ENCODE measurements at regions not wholly inside any gene's neighbourhood (a gene's known extent, or its start where the extent isn't known, plus 50 kb on each side); places are given as distances from the start of the nearest gene placed in this dataset.

GRCh38 chr11:101291279-101291678 is 161.7 kb upstream of the PGR start:
- no peak overlapping the region for H3K4me3 ChIP-seq
- no peaks in the 10 kb centered on the region for H3K27me3 ChIP-seq (ENCODE audit: insufficient read depth)
- no peaks in the 10 kb centered on the region for H3F3A ChIP-seq (replicated peaks; ENCODE audit: low read depth)
- H3K4me1 Mint-ChIP-seq, result no peaks in the 10 kb centered on the region
- H2AFZ ChIP-seq, result no peak overlapping the region
- no peaks in the 10 kb centered on the region; the same call in 2 of the 3 replicates for H3K9me3 Mint-ChIP-seq
- no peak overlapping the region for H3K4me3 Mint-ChIP-seq
- DNase-seq (ENCODE audit: low spot score) (no peak), ATAC-seq (no peak)
- no peaks in the 10 kb centered on the region for H3K4me1 ChIP-seq (ENCODE audit: insufficient read depth)
- no peaks in the 10 kb centered on the region for H3K9me2 ChIP-seq (ENCODE audit: insufficient read depth)
- H3K36me3 ChIP-seq (ENCODE audit: insufficient read depth), result no peaks in the 10 kb centered on the region
- H3K27ac Mint-ChIP-seq, result no peak overlapping the region
- TF ChIP-seq, protein P1, sequence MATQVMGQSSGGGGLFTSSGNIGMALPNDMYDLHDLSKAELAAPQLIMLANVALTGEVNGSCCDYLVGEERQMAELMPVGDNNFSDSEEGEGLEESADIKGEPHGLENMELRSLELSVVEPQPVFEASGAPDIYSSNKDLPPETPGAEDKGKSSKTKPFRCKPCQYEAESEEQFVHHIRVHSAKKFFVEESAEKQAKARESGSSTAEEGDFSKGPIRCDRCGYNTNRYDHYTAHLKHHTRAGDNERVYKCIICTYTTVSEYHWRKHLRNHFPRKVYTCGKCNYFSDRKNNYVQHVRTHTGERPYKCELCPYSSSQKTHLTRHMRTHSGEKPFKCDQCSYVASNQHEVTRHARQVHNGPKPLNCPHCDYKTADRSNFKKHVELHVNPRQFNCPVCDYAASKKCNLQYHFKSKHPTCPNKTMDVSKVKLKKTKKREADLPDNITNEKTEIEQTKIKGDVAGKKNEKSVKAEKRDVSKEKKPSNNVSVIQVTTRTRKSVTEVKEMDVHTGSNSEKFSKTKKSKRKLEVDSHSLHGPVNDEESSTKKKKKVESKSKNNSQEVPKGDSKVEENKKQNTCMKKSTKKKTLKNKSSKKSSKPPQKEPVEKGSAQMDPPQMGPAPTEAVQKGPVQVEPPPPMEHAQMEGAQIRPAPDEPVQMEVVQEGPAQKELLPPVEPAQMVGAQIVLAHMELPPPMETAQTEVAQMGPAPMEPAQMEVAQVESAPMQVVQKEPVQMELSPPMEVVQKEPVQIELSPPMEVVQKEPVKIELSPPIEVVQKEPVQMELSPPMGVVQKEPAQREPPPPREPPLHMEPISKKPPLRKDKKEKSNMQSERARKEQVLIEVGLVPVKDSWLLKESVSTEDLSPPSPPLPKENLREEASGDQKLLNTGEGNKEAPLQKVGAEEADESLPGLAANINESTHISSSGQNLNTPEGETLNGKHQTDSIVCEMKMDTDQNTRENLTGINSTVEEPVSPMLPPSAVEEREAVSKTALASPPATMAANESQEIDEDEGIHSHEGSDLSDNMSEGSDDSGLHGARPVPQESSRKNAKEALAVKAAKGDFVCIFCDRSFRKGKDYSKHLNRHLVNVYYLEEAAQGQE (IDR thresholded peaks at IDR 0.05; ENCODE audit: unreplicated experiment), result no peak
- no peak for TF ChIP-seq JUNB (IDR thresholded peaks at IDR 0.05; ENCODE audit: unreplicated experiment)
- TF ChIP-seq, protein P2, sequence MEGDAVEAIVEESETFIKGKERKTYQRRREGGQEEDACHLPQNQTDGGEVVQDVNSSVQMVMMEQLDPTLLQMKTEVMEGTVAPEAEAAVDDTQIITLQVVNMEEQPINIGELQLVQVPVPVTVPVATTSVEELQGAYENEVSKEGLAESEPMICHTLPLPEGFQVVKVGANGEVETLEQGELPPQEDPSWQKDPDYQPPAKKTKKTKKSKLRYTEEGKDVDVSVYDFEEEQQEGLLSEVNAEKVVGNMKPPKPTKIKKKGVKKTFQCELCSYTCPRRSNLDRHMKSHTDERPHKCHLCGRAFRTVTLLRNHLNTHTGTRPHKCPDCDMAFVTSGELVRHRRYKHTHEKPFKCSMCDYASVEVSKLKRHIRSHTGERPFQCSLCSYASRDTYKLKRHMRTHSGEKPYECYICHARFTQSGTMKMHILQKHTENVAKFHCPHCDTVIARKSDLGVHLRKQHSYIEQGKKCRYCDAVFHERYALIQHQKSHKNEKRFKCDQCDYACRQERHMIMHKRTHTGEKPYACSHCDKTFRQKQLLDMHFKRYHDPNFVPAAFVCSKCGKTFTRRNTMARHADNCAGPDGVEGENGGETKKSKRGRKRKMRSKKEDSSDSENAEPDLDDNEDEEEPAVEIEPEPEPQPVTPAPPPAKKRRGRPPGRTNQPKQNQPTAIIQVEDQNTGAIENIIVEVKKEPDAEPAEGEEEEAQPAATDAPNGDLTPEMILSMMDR (conservative IDR thresholded peaks at IDR 0.05; ENCODE audit: low read depth in 2 of 2), result no peak
- TF ChIP-seq NANOG (IDR thresholded peaks at IDR 0.05; ENCODE audit: borderline replicate concordance), result no peak
- TF ChIP-seq, protein P3, sequence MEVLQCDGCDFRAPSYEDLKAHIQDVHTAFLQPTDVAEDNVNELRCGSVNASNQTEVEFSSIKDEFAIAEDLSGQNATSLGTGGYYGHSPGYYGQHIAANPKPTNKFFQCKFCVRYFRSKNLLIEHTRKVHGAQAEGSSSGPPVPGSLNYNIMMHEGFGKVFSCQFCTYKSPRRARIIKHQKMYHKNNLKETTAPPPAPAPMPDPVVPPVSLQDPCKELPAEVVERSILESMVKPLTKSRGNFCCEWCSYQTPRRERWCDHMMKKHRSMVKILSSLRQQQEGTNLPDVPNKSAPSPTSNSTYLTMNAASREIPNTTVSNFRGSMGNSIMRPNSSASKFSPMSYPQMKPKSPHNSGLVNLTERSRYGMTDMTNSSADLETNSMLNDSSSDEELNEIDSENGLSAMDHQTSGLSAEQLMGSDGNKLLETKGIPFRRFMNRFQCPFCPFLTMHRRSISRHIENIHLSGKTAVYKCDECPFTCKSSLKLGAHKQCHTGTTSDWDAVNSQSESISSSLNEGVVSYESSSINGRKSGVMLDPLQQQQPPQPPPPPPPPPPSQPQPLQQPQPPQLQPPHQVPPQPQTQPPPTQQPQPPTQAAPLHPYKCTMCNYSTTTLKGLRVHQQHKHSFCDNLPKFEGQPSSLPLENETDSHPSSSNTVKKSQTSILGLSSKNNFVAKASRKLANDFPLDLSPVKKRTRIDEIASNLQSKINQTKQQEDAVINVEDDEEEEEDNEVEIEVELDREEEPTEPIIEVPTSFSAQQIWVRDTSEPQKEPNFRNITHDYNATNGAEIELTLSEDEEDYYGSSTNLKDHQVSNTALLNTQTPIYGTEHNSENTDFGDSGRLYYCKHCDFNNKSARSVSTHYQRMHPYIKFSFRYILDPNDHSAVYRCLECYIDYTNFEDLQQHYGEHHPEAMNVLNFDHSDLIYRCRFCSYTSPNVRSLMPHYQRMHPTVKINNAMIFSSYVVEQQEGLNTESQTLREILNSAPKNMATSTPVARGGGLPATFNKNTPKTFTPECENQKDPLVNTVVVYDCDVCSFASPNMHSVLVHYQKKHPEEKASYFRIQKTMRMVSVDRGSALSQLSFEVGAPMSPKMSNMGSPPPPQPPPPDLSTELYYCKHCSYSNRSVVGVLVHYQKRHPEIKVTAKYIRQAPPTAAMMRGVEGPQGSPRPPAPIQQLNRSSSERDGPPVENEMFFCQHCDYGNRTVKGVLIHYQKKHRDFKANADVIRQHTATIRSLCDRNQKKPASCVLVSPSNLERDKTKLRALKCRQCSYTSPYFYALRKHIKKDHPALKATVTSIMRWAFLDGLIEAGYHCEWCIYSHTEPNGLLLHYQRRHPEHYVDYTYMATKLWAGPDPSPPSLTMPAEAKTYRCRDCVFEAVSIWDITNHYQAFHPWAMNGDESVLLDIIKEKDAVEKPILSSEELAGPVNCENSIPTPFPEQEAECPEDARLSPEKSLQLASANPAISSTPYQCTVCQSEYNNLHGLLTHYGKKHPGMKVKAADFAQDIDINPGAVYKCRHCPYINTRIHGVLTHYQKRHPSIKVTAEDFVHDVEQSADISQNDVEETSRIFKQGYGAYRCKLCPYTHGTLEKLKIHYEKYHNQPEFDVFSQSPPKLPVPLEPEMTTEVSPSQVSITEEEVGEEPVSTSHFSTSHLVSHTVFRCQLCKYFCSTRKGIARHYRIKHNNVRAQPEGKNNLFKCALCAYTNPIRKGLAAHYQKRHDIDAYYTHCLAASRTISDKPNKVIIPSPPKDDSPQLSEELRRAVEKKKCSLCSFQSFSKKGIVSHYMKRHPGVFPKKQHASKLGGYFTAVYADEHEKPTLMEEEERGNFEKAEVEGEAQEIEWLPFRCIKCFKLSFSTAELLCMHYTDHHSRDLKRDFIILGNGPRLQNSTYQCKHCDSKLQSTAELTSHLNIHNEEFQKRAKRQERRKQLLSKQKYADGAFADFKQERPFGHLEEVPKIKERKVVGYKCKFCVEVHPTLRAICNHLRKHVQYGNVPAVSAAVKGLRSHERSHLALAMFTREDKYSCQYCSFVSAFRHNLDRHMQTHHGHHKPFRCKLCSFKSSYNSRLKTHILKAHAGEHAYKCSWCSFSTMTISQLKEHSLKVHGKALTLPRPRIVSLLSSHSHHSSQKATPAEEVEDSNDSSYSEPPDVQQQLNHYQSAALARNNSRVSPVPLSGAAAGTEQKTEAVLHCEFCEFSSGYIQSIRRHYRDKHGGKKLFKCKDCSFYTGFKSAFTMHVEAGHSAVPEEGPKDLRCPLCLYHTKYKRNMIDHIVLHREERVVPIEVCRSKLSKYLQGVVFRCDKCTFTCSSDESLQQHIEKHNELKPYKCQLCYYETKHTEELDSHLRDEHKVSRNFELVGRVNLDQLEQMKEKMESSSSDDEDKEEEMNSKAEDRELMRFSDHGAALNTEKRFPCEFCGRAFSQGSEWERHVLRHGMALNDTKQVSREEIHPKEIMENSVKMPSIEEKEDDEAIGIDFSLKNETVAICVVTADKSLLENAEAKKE (CRISPR knock-in tag; IDR thresholded peaks at IDR 0.05), result no peak
- TF ChIP-seq POLR2AphosphoS5 (IDR thresholded peaks at IDR 0.05; ENCODE audit: low read depth), result no peak
- no peak for TF ChIP-seq ZNF331 (CRISPR knock-in tag; IDR thresholded peaks at IDR 0.05; ENCODE audit: low read depth)
- no peak for TF ChIP-seq ZNF114 (CRISPR knock-in tag; IDR thresholded peaks at IDR 0.05)
- TF ChIP-seq, protein P4, sequence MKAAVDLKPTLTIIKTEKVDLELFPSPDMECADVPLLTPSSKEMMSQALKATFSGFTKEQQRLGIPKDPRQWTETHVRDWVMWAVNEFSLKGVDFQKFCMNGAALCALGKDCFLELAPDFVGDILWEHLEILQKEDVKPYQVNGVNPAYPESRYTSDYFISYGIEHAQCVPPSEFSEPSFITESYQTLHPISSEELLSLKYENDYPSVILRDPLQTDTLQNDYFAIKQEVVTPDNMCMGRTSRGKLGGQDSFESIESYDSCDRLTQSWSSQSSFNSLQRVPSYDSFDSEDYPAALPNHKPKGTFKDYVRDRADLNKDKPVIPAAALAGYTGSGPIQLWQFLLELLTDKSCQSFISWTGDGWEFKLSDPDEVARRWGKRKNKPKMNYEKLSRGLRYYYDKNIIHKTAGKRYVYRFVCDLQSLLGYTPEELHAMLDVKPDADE (IDR thresholded peaks at IDR 0.05), result no peak
- no peak for TF ChIP-seq STAT1 (IDR thresholded peaks at IDR 0.05; ENCODE audit: unreplicated experiment)
- TF ChIP-seq CREB1 (CRISPR knock-in tag; IDR thresholded peaks at IDR 0.05; ENCODE audit: low read depth), result no peak
- TF ChIP-seq EZH2phosphoT487 (IDR thresholded peaks at IDR 0.05; ENCODE audit: unreplicated experiment), result no peak
- TF ChIP-seq EZH2 (IDR thresholded peaks at IDR 0.05; ENCODE audit: low read depth, unreplicated experiment), result no peak
- H4K20me1 ChIP-seq (replicated peaks; ENCODE audit: insufficient read depth), result no peaks in the 10 kb centered on the region
- no peaks in the 10 kb centered on the region for H3K36me3 Mint-ChIP-seq (ENCODE audit: low read depth)
- no peaks in the 10 kb centered on the region for H3K79me2 ChIP-seq (replicated peaks; ENCODE audit: insufficient read depth)
- no peak overlapping the region for H3K4me2 ChIP-seq
- H3K27ac ChIP-seq (ENCODE audit: low read depth), result no peak overlapping the region
- H3K27me3 Mint-ChIP-seq (ENCODE audit: insufficient read depth, low read depth, poor library complexity), result no peaks in the 10 kb centered on the region

Measured in GM23338 (cell line).